Ishikawa (cell line): ENCODE measurements at regions not wholly inside any gene's neighbourhood (a gene's known extent, or its start where the extent isn't known, plus 50 kb on each side); places are given as distances from the start of the nearest gene placed in this dataset.

Source experiments
- CEBPB ChIP-seq: IDR thresholded peaks from 2 replicates; pipeline ENCODE4 v1.6.1; 2012
- CREB1 ChIP-seq: IDR thresholded peaks from 2 replicates; pipeline ENCODE4 v1.6.1; 2012; ENCODE audit warnings: low read depth
- EGR1 ChIP-seq: IDR thresholded peaks from 2 replicates; pipeline ENCODE4 v1.6.1; 2012
- EP300 ChIP-seq: IDR thresholded peaks from 2 replicates; pipeline ENCODE4 v1.6.1; 2012; ENCODE audit warnings: borderline replicate concordance
- FOXM1 ChIP-seq: IDR thresholded peaks from 2 replicates; pipeline ENCODE4 v1.6.1; 2012; ENCODE audit warnings: low read depth, borderline replicate concordance
- NFIC ChIP-seq: IDR thresholded peaks from 2 replicates; pipeline ENCODE4 v1.6.1; 2012
- RAD21 ChIP-seq: IDR thresholded peaks from 2 replicates; pipeline ENCODE4 v1.6.1; 2012; ENCODE audit warnings: low read depth
- REST ChIP-seq: IDR thresholded peaks from 2 replicates; pipeline ENCODE4 v1.6.1; 2012; ENCODE audit warnings: low read depth, mild to moderate bottlenecking
- TAF1 ChIP-seq: IDR thresholded peaks from 2 replicates; pipeline ENCODE4 v1.6.1; 2012; ENCODE audit warnings: low read depth, mild to moderate bottlenecking
- TCF12 ChIP-seq: IDR thresholded peaks from 2 replicates; pipeline ENCODE4 v1.6.1; 2012; ENCODE audit warnings: low read depth
- TEAD4 ChIP-seq: IDR thresholded peaks from 2 replicates; pipeline ENCODE4 v1.6.1; 2012
- USF1 ChIP-seq: IDR thresholded peaks from 2 replicates; pipeline ENCODE4 v1.6.1; 2012
- YY1 ChIP-seq: IDR thresholded peaks from 2 replicates; pipeline ENCODE4 v1.6.1; 2012; ENCODE audit warnings: low read depth
- ZBTB7A ChIP-seq: IDR thresholded peaks from 2 replicates; pipeline ENCODE4 v1.6.1; 2012; ENCODE audit warnings: low read depth
- TF ChIP-seq, protein P1 (sequence below): IDR thresholded peaks from 2 replicates; pipeline ENCODE4 v1.6.1; 2012

DNA sequence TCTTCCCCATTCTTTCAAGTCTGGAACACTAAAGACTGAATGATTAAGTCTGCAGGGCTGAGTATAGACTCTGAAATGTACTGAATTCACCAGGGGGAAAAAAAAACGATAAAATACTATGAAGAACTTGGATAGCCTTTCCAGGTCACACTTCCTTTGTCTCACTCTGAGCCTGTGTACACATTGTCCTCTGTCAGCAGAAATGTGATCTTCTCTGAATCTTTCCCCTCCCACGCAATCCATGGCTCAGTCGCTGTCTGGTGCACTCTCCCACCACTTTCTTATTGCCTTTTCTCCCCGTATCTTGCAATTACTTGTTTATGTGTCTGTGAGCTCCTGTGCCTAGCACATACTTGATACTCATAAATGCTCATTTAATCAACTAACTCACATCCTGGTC is 212.6 kb upstream of the RSPO3 start:
- TF ChIP-seq CEBPB = no peak
- no peak for TF ChIP-seq EGR1
- no peak for TF ChIP-seq CREB1
- TF ChIP-seq TEAD4 = no peak
- TF ChIP-seq ZBTB7A = no peak
- TF ChIP-seq NFIC = no peak
- no peak for TF ChIP-seq TCF12
- TF ChIP-seq YY1 = no peak
- TF ChIP-seq FOXM1 = no peak
- no peak for TF ChIP-seq TAF1
- TF ChIP-seq RAD21 = no peak

- TF ChIP-seq YY1 (no peak), REST (no peak), CEBPB (no peak), FOXM1 (no peak), RAD21 (no peak), TCF12 (no peak), TAF1 (no peak), ZBTB7A (no peak), EP300 (no peak), NFIC (no peak), CREB1 (no peak), TEAD4 (no peak), EGR1 (no peak), USF1 (no peak)
- TF ChIP-seq, protein P1, sequence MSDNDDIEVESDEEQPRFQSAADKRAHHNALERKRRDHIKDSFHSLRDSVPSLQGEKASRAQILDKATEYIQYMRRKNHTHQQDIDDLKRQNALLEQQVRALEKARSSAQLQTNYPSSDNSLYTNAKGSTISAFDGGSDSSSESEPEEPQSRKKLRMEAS = no peak
Measured at GRCh38 chr6:126907312-126907711, 211.2 kb upstream of the RSPO3 start.

DNA sequence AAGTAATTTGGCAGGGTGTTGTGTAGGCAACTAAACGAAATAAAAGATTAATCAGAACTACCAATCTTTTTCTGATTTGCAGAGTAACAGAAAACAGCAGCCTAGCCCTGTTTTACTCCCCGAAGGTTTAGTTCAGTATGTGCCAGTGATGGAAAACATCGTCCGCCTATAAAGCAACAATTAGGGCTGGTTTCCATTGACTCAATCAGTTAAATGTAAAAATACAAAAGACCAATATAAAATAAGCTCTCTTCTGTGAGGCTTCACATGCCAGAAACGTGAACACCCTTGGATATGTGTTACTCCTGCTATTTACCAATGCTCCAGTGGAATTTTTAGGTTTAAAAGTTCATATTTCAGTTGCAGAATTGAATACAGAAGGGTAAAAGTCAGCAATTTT is 210.5 kb upstream of the RSPO3 start:
- TF ChIP-seq TEAD4 = no peak
- TF ChIP-seq, protein P1 = no peak
- no peak for TF ChIP-seq ZBTB7A
- no peak for TF ChIP-seq NFIC
- TF ChIP-seq EP300 = no peak
- TF ChIP-seq CEBPB = no peak
- no peak for TF ChIP-seq TCF12
- no peak for TF ChIP-seq YY1

- TF ChIP-seq, protein P1 = no peak
- TF ChIP-seq REST (no peak), EP300 (no peak), CEBPB (no peak), TAF1 (no peak), TCF12 (no peak), RAD21 (no peak), FOXM1 (no peak)
Measured at GRCh38 chr6:126909493-126909892, 209.0 kb upstream of the RSPO3 start.

GRCh38 chr6:126913651-126914050 is 204.8 kb upstream of the RSPO3 start:
- no peak for TF ChIP-seq TAF1
- no peak for TF ChIP-seq NFIC
- TF ChIP-seq EGR1 = no peak
- no peak for TF ChIP-seq ZBTB7A
- TF ChIP-seq, protein P1 = no peak
- TF ChIP-seq TEAD4 = no peak
- TF ChIP-seq CEBPB = no peak
- TF ChIP-seq RAD21 = no peak
- no peak for TF ChIP-seq TCF12

- TF ChIP-seq TCF12 (no peak), ZBTB7A (no peak), CREB1 (no peak), EGR1 (no peak), REST (no peak), TEAD4 (no peak), YY1 (no peak), RAD21 (no peak), USF1 (no peak), CEBPB (no peak), FOXM1 (no peak), EP300 (no peak), TAF1 (no peak), NFIC (no peak)
- TF ChIP-seq, protein P1 = no peak
Measured at GRCh38 chr6:126914172-126914571, 204.3 kb upstream of the RSPO3 start.
